GM18907 (cell line): ENCODE measurements at regions not wholly inside any gene's neighbourhood (a gene's known extent, or its start where the extent isn't known, plus 50 kb on each side); places are given as distances from the start of the nearest gene placed in this dataset.

Experiments
- ATAC-seq: cut with Tn5 transposase; IDR thresholded peaks from one replicate; pipeline ENCODE4 v1.9.1; 2021; ENCODE audit warnings: mild to moderate bottlenecking, moderate library complexity; ENCODE audit not compliant: unreplicated experiment

DNA sequence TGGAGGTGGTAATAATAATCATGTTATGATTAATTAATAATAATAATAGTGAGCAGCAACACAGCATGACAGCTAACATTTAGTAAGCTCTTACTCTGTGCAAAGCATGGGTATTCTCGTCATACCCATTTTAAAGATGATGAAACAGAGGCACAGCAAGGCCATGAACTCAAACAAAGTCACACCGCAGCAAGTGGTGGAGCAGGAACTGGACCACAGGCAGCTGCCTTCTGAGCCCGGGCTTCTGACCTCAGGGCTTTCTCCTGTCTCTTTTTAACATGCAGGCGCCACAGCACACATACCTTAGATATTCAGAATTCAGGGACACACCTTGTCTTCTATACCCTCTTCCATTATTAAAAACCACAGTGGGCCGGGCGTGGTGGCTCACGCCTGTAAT is 50.7 kb upstream of the SPATA12 start:
- no peak for ATAC-seq

DNA sequence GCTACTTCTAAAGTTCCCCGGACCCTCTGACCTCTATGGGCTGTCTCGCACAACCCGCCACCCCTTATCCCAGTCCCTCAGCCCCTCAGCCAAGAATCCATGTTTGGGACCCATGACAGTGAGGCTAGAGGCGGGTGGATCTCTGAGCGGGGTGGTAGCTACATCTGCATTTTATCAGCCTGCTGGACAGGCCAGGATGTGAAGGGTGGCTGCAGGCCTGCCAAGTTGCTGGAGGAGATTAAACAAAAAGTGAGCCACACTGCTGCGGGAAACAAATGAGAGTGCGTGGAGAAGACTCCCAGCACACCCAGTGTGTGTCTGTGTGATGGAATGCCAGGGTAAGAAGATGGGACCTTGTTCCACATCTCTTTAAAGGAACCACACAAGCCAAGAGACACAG is 51.1 kb upstream of the SPATA12 start:
- ATAC-seq, result no peak

DNA sequence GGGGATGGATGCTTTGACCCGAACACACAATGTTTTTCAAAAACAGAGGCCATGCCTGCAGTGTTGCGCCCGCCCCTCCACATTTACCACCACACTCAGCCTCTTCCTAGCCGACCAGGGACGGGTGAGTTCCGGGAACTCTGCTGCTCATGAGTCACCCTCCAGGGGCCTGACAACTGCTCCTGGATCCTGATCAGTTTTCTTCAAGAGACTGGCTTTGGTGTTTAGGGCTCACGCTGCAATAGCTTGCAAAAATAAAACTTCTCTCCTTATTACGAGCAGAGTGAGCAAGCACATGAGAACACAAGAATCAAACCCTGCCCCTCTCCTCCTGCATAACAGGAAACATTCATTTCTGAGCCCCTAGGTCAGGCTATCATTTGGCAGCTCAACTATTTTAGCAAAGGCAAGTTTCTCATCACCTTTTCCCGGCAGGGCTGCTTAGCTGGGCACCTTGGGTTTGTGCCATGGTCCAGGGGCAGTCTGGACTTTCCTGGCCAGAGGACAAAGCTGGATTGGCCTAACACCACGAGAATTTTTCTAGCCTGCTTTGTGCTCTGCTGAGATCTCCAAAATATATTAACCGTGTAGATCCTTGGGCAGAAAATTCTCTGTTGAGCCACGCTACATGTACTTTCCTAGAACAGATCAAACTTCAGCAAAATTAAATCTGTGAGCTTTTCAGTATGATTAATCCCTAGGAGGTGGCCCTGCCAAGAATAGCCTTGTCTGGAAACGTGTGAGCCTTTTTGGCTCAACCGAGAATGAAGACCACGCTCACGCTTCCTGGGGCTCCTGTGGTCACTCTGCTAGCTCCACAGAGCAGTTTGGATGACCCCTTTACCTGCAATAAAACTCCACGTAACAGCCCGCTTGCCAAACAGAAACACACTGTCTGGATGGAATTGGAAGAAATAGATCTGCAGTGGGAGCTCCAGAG is 52.7 kb upstream of the SPATA12 start:
- ATAC-seq, result no peak

DNA sequence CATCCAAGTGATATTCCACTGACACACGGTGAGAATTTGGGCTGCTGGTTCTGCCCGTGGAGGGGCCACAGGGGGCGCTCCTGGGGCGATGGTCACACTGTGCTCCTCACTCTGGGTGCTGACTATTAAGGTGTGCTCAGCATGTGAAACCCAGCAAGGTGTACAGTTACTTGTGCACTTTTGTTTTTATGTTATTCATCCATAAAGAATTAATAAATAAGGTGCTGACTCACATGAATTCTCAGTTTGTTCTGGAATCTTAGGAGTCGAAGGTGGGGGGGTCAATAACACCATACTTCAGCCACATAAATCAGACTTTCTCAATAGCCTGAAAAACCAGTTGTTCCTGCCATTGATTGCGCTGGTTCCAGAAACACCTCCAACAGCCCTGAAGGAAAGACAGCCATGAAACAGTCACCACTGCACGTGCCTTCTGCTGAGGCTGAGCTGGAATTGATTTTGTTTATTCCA is 53.5 kb upstream of the SPATA12 start:
- ATAC-seq, result no peak

DNA sequence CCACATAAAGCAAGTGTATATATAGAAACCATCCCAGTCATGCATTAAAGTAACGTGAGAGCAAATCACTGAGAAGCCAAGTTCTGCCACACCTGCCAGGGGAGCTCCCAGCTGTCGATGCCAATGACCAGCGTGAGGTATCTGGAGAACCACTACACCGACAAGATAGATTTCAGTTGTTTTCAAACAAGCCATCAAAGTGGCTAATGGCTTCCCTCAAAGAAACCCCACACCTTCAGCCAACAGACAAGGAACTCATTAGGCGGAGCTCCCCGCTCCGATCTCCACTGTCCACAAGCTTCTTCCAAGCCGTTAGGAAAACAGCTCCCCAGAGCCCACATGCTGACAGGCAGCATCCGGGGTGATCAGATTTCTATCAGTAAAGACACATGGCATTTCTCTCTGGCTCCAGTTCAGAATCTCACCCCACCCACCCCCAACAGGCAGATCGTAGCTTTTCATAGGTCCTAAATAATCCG is 54.2 kb upstream of the SPATA12 start:
- ATAC-seq, result no peak

DNA sequence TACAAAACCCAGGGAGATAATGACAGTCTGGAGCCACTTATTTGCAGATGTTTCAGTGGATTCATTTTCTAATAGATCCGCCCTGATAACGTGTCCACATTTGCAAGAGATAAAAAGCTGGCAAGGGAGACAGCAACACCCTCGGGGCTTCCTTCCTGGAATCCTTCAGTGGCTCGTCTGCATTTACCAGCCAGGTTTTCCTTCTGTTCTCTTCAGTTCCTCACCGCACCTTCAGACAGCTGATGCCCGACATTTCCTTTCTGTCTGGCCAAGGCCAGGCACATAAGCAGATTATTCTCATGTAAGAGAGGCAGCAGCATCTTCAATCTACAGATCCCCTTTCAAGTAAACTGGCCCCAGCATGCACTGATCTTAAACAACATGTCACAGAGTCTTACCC is 56.2 kb upstream of the SPATA12 start:
- no peak for ATAC-seq

DNA sequence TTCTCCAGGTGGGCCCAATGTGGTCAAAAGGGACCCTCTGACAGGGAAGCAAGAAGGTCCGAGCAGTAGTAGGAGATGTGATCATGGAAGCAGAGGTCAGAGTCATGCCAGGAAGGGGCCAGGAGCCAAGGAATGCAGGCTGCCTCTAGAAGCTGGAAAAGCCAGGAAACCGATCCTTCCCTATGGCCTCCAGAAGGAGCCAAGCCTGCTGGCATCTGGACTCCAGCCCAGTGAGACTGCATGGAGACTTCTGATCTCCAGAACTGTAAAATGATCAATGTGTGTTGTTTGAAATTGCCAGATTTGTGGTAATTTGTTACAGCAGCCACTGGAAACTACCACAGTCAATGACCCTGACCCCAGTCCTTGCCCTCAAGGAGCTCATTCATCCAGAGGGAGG is 56.8 kb upstream of the SPATA12 start:
- ATAC-seq, result no peak

DNA sequence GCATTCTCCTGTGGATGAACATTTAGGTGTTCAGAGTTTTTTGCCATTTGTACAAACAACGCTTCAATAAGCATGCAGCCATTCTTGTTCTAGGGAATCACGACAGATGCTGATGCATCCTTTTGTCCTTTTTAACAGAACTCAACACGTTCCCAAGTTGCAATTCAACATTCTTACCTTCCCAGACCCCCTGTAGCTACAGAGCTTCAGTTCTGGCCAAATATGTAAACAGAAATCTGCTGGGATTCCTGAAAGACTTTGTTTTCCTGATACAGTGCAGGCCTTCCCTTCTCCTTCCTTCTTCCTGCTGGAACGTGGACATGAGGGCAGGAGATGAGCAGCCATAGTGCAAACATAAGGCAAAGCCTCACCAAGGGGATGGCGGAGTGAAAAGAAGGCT is 59.1 kb upstream of the SPATA12 start:
- ATAC-seq, result no peak

DNA sequence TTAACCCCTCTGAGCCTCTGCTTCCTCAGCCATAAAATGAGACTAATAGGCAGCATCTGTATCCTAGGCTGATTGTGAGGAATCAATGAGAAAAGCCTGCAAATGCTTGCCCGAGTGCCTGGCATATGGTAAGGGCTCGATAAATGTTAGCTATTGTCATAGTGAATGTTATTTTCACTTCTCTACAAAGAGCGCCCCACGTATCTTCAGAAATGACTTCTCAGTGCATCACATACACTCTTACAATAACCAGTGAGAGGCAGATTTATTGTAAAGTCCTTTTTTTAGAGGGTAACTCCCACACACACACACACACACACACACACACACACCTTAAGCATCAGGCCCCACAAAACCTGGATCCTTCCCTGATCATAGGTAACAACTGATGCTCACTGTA is 60.5 kb upstream of the SPATA12 start:
- no peak for ATAC-seq

DNA sequence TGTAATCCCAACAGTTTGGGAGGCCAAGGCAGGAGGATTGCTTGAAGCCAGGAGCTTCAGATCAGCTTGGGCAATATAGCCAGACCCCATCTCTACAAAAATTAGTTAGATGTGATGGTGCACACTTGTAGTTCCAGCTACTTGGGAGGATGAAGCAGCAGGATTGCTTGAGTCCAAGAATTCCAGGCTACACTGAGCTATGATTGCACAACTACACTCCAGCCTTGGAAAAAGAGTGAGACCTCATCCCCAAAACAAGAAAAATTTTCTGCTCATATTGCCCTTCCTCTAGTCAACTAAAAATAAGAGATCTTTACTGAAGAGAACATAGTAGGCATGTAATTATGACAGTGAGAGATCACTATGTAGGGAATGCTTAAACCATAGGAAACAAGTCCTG is 60.9 kb upstream of the SPATA12 start:
- no peak for ATAC-seq

DNA sequence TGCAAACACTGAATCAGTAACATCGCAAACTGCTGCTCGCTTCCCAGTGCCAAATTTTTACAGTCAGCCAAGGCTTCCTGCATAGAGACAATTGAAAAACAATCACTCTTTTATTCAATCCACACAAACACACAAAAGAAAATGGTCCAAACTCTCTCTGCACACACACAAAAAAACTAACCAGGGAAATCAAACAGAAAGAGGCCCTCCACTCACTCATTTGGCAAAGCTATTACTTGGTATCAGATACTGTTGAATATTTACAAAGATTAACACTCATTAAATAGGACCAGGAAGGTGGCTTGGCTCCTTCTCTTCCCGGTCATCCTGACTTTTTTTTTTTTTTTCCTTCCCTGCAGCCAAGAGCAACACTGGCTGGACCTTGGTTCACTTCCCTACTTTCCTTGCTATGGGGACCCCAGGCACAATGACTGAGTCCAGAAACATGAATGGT is 62.4 kb upstream of the SPATA12 start:
- ATAC-seq, result no peak

DNA sequence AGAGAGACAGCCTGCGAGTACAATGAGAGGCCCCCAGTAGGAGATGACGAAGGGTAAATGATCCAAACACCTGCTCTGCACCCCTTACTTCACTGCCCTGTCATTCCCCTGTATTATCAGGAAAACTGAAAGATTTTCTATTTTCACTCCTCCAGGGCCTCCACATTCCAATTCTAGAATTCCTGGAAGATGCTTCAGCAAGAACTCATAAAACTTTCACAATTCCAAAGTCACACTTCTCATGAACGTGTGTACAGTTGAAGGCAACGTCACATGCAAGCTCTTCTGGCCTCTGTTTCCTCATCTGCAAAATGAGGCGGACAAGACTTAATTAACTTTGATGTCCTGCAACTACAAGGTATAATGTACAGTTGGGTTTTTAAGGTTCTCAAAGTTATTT is 62.8 kb upstream of the SPATA12 start:
- ATAC-seq, result no peak

DNA sequence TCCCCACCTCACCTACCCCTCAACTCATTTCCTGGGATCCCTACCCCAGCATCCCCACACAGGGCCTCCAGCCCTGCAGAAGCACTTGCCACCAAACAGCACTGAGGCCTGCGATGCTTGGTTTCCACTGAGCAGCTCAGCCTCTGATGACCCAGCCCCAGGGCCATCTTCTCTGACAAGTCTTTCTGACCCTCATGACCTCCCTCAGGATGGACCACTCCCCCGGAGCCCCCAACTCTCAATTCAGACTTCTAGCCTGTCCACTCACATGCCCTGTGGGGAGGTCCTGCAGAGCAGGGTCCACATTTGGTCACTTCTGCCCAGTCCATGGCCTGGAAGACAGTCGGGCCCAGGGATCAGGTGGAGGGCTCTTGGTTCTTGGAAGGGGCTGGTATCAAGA is 63.4 kb upstream of the SPATA12 start:
- ATAC-seq, result no peak

DNA sequence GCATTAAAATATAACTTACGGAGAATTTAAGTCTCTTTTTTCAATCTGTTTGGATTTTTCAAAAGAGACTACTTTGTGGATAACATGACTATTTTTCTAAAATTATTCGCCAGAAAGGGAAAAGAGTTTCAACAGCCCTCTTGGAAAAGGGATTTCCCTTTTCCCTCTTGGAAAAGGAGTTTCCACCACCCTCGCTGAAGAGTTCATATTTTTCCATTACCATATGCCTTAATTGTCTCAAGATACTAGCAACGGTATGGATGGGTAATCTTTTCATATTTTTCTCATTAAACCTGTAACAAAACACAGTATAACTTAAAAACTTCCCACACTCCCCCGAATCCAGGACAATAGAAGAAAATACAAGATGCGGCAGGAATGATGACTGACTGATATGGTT is 66.1 kb upstream of the SPATA12 start:
- no peak for ATAC-seq

DNA sequence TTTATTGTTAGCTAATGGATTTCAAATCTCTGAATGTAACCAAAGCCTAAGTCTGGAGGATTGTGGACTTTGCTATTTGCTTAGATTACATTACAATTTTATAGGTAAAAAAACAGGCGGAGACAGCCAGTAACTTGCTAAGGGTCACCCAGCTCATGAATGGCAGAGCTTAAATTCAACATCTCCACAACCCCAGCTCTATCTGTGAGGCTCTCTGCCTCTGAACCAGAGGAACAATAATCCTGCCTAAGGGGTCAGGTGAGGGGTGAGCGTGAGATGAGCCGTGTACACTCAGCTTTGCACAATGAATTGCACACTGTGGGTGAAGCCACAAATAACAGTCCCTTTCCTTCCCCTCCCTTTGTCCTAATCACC is 69.8 kb upstream of the SPATA12 start:
- no peak for ATAC-seq

DNA sequence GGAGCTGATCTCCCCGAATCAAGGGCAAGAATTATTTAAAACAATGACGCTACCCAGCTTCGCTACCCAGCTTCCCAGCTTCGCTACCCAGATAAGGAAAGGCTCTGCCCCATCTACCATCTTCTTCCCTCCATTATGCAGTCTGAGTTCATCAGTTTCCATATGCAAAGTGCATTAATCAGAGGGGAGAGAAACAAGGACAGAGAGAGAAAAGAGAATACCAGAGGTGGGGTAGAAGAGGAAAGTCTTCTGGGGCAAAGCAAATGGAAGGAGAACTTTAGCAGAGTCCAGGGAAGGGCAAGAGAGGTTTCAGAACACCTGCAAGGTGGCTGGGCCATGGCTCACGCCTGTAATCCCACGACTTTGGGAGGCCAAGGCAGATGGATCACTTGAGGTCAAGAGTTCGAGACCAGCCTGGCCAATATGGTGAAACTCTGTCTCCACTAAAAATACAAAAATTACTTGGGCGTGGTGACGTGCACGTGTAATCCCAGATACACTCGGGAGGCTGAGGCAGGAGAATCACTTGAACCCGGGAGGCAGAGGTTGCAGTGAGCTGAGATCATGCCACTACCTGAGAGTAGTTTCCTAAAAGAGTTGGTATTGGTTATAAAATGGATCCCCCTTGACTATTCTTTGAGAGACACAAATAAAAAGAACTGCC is 70.4 kb upstream of the SPATA12 start:
- no peak for ATAC-seq

DNA sequence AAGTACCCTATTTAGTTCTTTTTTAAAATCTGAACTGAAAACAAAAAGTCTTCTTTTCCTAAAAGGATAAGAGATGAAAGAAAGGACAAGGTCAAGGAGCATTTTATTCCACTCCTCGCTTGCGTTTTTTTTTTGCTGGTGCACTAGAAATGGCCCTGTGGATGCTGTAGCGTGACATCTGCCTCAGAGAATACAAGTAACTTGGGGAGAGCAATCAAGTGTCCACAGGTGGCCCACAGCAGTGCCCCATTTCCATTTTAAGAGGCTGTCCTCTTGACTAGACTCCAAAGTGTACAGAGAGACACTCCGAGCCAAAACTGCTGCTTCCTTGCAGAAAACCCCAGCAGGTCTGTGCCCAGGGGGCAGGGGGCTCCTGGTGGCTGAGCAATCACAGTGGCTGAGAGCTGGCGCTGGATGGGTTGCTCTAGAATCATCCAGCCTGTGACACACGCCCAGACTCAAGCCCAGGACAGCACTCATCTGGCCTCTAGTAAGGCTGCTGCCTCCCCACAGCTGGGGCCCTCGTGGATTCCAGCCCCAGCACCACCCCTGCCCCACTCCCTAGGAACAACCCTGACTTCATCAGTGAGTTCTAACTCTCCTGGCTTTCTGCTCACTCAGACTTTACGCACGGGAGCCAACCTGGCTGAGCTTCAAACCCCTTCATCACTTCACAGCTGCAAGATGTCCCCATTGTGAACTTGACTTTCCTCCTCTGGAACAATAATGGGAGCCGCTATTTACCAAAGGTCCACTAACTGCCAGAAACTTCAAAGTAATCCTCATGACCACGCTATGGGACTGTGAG is 71.1 kb upstream of the SPATA12 start:
- no peak for ATAC-seq

DNA sequence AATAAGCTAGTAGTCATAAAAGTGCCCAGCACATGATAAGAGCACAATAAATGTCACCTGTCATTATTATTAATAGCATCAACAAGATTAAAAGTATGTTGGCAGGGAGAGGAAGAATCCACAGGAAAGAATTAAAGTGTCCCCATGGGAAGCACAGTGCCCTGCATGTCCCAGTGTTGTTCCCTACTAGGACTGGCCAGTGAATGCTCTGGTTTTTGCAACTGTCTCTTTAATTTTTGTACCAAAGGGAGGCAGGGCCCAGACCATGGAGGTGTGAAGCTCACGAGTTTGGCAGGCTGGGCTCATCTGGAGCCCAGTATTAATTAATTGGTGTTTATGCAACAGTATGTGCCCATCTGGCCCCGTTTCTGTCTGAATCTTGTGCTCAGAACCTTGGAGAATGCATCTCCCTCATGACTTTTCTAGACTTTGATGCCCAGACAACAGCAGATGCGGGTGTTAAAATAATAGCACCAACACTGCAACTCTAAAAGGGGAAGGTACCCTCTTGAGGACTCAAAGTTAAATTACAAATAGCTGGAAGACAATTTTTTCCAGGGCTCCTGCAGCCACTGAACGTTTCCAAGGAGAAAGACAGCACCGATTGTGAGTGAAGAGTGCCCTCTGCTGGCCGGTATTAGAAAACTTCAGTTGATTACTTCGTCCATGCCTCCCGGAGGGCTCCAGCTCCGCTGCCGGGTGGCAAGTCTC is 71.9 kb upstream of the SPATA12 start:
- ATAC-seq, result no peak

DNA sequence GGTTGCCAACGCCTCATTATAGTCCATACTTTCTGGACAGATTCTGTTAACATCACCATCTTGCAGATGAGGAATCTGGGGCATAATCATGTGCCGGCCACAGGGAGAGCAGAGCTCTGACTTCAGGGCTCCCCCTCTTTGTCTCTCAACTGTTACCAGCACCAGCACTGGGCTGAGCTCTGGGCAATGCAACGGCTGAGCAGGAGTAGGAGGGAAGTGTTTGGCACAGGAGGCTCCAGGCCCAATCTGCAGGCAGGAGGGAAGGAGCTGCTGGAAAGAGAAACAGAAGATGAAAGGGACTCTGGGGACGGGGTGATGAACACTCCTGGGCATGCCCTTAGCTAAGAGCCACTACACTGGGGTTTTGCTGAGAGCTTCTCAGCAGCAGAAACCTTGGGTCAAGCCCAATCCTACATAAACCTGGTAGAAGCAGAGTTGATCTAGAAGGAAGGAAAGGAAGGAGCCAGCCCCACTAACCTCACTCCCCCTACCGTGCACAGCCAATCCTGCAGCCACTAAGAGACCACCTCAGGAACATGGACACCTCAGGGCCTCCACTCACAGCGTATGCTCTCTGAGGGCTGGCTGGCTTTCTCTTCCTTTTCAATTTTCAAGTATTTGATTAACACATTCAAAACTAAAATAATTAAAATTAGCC is 73.1 kb upstream of the SPATA12 start:
- no peak for ATAC-seq

DNA sequence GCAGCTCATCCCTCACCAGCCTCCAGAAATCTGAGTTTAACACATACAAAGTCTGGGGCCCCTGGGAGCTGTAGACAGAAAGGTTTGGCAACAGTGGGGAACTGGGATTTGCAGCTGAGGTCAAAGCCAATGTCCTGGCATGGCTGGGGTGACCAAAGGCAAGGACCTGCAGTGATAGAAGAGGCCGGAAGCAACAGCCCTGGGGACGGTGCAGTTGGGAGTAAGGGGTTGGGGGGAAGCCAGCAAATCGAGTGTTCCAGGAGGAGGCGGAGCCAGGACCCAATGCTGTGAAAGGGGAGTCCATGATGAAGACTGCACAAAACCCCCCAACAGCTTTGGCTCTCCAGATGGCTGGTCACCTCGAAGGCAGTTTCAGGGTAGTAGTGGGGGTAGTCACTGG is 74.1 kb upstream of the SPATA12 start:
- ATAC-seq, result no peak
